ENCODE measurements at regions not wholly inside any gene's neighbourhood (a gene's known extent, or its start where the extent isn't known, plus 50 kb on each side); places are given as distances from the start of the nearest gene placed in this dataset.
"Not testable (repeated sequence)": the region's sequence is repeated elsewhere in the genome, so short reads cannot be mapped to it uniquely, and the experiment has no call there.

- no peaks in the 10 kb centered on the region for H3K36me3 ChIP-seq (replicated peaks in 1 of 2; ENCODE audit: insufficient read depth in 1 of 2, low read depth in 2 of 2)
- H3K9me3 ChIP-seq = no peaks in the 10 kb centered on the region
- WGBS, 2 donors = 25 to 36% methylated on average over 1 of the region's 1 CpG
- no peak for ATAC-seq
- H3K4me1 ChIP-seq = no peaks in the 10 kb centered on the region
- intact Hi-C loops (cut with DNase I) = no loop called here
- no peak overlapping the region for H3K27ac ChIP-seq
- TF ChIP-seq CTCF (IDR thresholded peaks at IDR 0.05) = no peak
- TF ChIP-seq POLR2A (IDR thresholded peaks at IDR 0.05) = no peak
- no peak for DNase-seq
- H3K27me3 ChIP-seq = no peaks in the 10 kb centered on the region
- H3K4me3 ChIP-seq = no peak overlapping the region
These were observed 113.1 kb upstream of the XIRP2 start for GRCh38 chr2:166775176-166775575.

GRCh38 chr2:166773308-166773949 is 114.9 kb upstream of the XIRP2 start:
- WGBS, 2 donors = 54 to 57% methylated on average over 3 of the region's 3 CpGs
- no peak for ATAC-seq
- no peak for DNase-seq
- Histone ChIP-seq H3K27ac (no peak overlapping the region), H3K4me1 (no peaks in the 10 kb centered on the region), H3K27me3 (no peaks in the 10 kb centered on the region), H3K36me3 (replicated peaks in 1 of 2; ENCODE audit: insufficient read depth in 1 of 2, low read depth in 2 of 2) (no peaks in the 10 kb centered on the region), H3K9me3 (no peaks in the 10 kb centered on the region), H3K4me3 (no peak overlapping the region)
- TF ChIP-seq POLR2A (IDR thresholded peaks at IDR 0.05) (no peak), CTCF (IDR thresholded peaks at IDR 0.05) (no peak)
- intact Hi-C loops (cut with DNase I) = no loop called here

- intact Hi-C loops (cut with DNase I) = no loop called here
- no peaks in the 10 kb centered on the region for H3K36me3 ChIP-seq (replicated peaks in 1 of 2; ENCODE audit: insufficient read depth in 1 of 2, low read depth in 2 of 2)
- H3K27me3 ChIP-seq = no peaks in the 10 kb centered on the region
- no peak overlapping the region for H3K27ac ChIP-seq
- H3K4me1 ChIP-seq = no peaks in the 10 kb centered on the region
- no peak for ATAC-seq
- TF ChIP-seq CTCF (IDR thresholded peaks at IDR 0.05) (no peak), POLR2A (IDR thresholded peaks at IDR 0.05) (no peak)
- DNase-seq = no peak
- no peak overlapping the region for H3K4me3 ChIP-seq
- H3K9me3 ChIP-seq = no peaks in the 10 kb centered on the region
- WGBS, 2 donors = 88 to 94% methylated on average over 1 of the region's 1 CpG
These were observed 119.7 kb upstream of the XIRP2 start for GRCh38 chr2:166768393-166769123.

- 83 to 89% methylated on average over 13 of the region's 13 CpGs for WGBS, 2 donors
- H3K36me3 ChIP-seq (replicated peaks in 1 of 2; ENCODE audit: insufficient read depth in 1 of 2, low read depth in 2 of 2); DNase-seq; H3K4me3 ChIP-seq; H3K27me3 ChIP-seq; H3K27ac ChIP-seq; ATAC-seq; H3K9me3 ChIP-seq; intact Hi-C loops (cut with DNase I); H3K4me1 ChIP-seq: not testable (repeated sequence)
These were observed 121.4 kb upstream of the XIRP2 start for GRCh38 chr2:166766769-166767322.

- Histone ChIP-seq H3K9me3 (no peaks in the 10 kb centered on the region), H3K27ac (no peak overlapping the region), H3K4me1 (no peaks in the 10 kb centered on the region), H3K4me3 (no peak overlapping the region), H3K27me3 (no peaks in the 10 kb centered on the region), H3K36me3 (replicated peaks in 1 of 2; ENCODE audit: insufficient read depth in 1 of 2, low read depth in 2 of 2) (no peaks in the 10 kb centered on the region)
- DNase-seq = no peak
- ATAC-seq = no peak
- 26 to 39% methylated on average over 6 of the region's 6 CpGs for WGBS, 2 donors
- no peak for TF ChIP-seq POLR2A (IDR thresholded peaks at IDR 0.05)
- no peak for TF ChIP-seq CTCF (IDR thresholded peaks at IDR 0.05)
- intact Hi-C loops (cut with DNase I) = no loop called here
These were observed 122.1 kb upstream of the XIRP2 start for GRCh38 chr2:166766220-166766619.

Measured in body of pancreas (tissue), 4 donors.